Stimulated activated naive B cell treated with anti-CD40 and anti-IgM and Interleukin-4, amounts not matched to agents 10 μg/mL and 1 μg/mL and 100 μg/mL, for 72 hours (primary cell): ENCODE measurements at regions not wholly inside any gene's neighbourhood (a gene's known extent, or its start where the extent isn't known, plus 50 kb on each side); places are given as distances from the start of the nearest gene placed in this dataset.

ENCODE experiments used
- ATAC-seq, 2 donors: fragments of 150-1000 bp; cut with Tn5 transposase; replicated peaks; 2 replicates each; pipeline ENCODE4 v1.10.0; 2021; ENCODE audit warnings: moderate library complexity in 1 of 2
- DNase-seq: peaks from one replicate; pipeline ENCODE4 v3.0.0; 2021
- H3K27ac Mint-ChIP-seq: one replicate; pipeline ENCODE4 v1.8.0; 2022; ENCODE audit warnings: mild to moderate bottlenecking, mixed read lengths
- H3K27me3 Mint-ChIP-seq, 2 donors: one replicate each; pipeline ENCODE4 v1.8.0; 2022; ENCODE audit warnings: mixed read lengths in 2 of 2
- H3K36me3 Mint-ChIP-seq, 2 donors: one replicate each; pipeline ENCODE4 v1.8.0; 2022; ENCODE audit warnings: mixed read lengths in 2 of 2, mild to moderate bottlenecking in 1 of 2
- H3K4me1 Mint-ChIP-seq, 2 donors: one replicate each; pipeline ENCODE4 v1.8.0; 2022; ENCODE audit warnings: mixed read lengths in 2 of 2, mild to moderate bottlenecking in 1 of 2
- H3K4me3 Mint-ChIP-seq, 2 donors: one replicate each; pipeline ENCODE4 v1.8.0; 2022; ENCODE audit warnings: mild to moderate bottlenecking in 2 of 2, mixed read lengths in 2 of 2, moderate library complexity in 1 of 2
- H3K9me3 Mint-ChIP-seq, 2 donors: one replicate each; pipeline ENCODE4 v1.8.0; 2022; ENCODE audit warnings: mixed read lengths in 2 of 2, mild to moderate bottlenecking in 1 of 2

GRCh38 chr2:196257086-196257485 is 85.7 kb upstream of the STK17B start:
- DNase-seq (no peak), ATAC-seq (no peak)
- Mint-ChIP-seq H3K27ac (no peak overlapping the region), H3K9me3 (peaks cover 0 to 3% of the 10 kb centered on the region in 2 donors), H3K36me3 (peaks cover 0 to 4% of the 10 kb centered on the region in 2 donors), H3K27me3 (no peaks in the 10 kb centered on the region), H3K4me1 (peaks cover 34 to 69% of the 10 kb centered on the region in 2 donors), H3K4me3 (no peak overlapping the region)

GRCh38 chr2:196258407-196258806 is 87.0 kb upstream of the STK17B start:
- DNase-seq (no peak), ATAC-seq (no peak)
- H3K9me3 Mint-ChIP-seq = no peaks in the 10 kb centered on the region
- H3K4me3 Mint-ChIP-seq = no peak overlapping the region
- H3K36me3 Mint-ChIP-seq = no peaks in the 10 kb centered on the region
- peaks cover 33 to 69% of the 10 kb centered on the region in 2 donors for H3K4me1 Mint-ChIP-seq
- no peak overlapping the region for H3K27ac Mint-ChIP-seq
- H3K27me3 Mint-ChIP-seq = no peaks in the 10 kb centered on the region

GRCh38 chr2:196259507-196260481 is 88.4 kb upstream of the STK17B start:
- ATAC-seq (peak; percentile 69 to 74), DNase-seq (peak; percentile 50)
- Mint-ChIP-seq H3K4me1 (peaks cover 32 to 61% of the 10 kb centered on the region in 2 donors), H3K36me3 (no peaks in the 10 kb centered on the region), H3K27me3 (no peaks in the 10 kb centered on the region), H3K27ac (peak overlapping the region; percentile 92), H3K9me3 (no peaks in the 10 kb centered on the region), H3K4me3 (peak overlapping the region; percentile 56 to 59)

- no peaks in the 10 kb centered on the region for H3K36me3 Mint-ChIP-seq
- peak overlapping the region; percentile 56 to 59 for H3K4me3 Mint-ChIP-seq
- H3K27ac Mint-ChIP-seq = peak overlapping the region; percentile 92
- no peaks in the 10 kb centered on the region for H3K9me3 Mint-ChIP-seq
- peaks cover 32 to 65% of the 10 kb centered on the region in 2 donors for H3K4me1 Mint-ChIP-seq
- H3K27me3 Mint-ChIP-seq = no peaks in the 10 kb centered on the region
- DNase-seq = no peak
- peak; percentile 51 to 67 for ATAC-seq
Observed at GRCh38 chr2:196260546-196260945, 89.2 kb upstream of the STK17B start.

- H3K36me3 Mint-ChIP-seq = no peaks in the 10 kb centered on the region
- no peaks in the 10 kb centered on the region for H3K27me3 Mint-ChIP-seq
- no peaks in the 10 kb centered on the region for H3K9me3 Mint-ChIP-seq
- H3K4me1 Mint-ChIP-seq = peaks cover 31 to 67% of the 10 kb centered on the region in 2 donors
- ATAC-seq (no peak), DNase-seq (no peak)
- H3K4me3 Mint-ChIP-seq = peak overlapping the region; percentile 72 to 80
- H3K27ac Mint-ChIP-seq = peak overlapping the region; percentile 96
Observed at GRCh38 chr2:196262606-196263005, 91.2 kb upstream of the STK17B start.

GRCh38 chr2:196263181-196263747 is 91.9 kb upstream of the STK17B start:
- Mint-ChIP-seq H3K9me3 (no peaks in the 10 kb centered on the region), H3K27ac (peak overlapping the region; percentile 96), H3K27me3 (no peaks in the 10 kb centered on the region), H3K4me3 (peak overlapping the region; percentile 72 to 80), H3K4me1 (peaks cover 28 to 71% of the 10 kb centered on the region in 2 donors), H3K36me3 (no peaks in the 10 kb centered on the region)
- ATAC-seq (peak; percentile 74 to 78), DNase-seq (peak; percentile 63)

- H3K9me3 Mint-ChIP-seq = no peaks in the 10 kb centered on the region
- no peak for ATAC-seq
- H3K27ac Mint-ChIP-seq = no peak overlapping the region
- no peaks in the 10 kb centered on the region for H3K27me3 Mint-ChIP-seq
- H3K4me3 Mint-ChIP-seq = no peak overlapping the region
- peaks cover 30 to 65% of the 10 kb centered on the region in 2 donors for H3K4me1 Mint-ChIP-seq
- no peak for DNase-seq
- no peaks in the 10 kb centered on the region for H3K36me3 Mint-ChIP-seq
Observed at GRCh38 chr2:196266351-196266750, 95.0 kb upstream of the STK17B start.

- DNase-seq (no peak), ATAC-seq (no peak)
- peaks cover 30 to 65% of the 10 kb centered on the region in 2 donors for H3K4me1 Mint-ChIP-seq
- H3K9me3 Mint-ChIP-seq = no peaks in the 10 kb centered on the region
- H3K4me3 Mint-ChIP-seq = no peak overlapping the region
- H3K36me3 Mint-ChIP-seq = no peaks in the 10 kb centered on the region
- no peaks in the 10 kb centered on the region for H3K27me3 Mint-ChIP-seq
- H3K27ac Mint-ChIP-seq = peak overlapping the region; percentile 3
Observed at GRCh38 chr2:196266855-196267254, 95.5 kb upstream of the STK17B start.

- ATAC-seq (no peak), DNase-seq (no peak)
- H3K4me3 Mint-ChIP-seq = peak overlapping the region; percentile 63 to 78
- H3K9me3 Mint-ChIP-seq = no peaks in the 10 kb centered on the region
- H3K36me3 Mint-ChIP-seq = no peaks in the 10 kb centered on the region
- H3K27ac Mint-ChIP-seq = peak overlapping the region; percentile 93
- no peaks in the 10 kb centered on the region for H3K27me3 Mint-ChIP-seq
- H3K4me1 Mint-ChIP-seq = peaks cover 22 to 55% of the 10 kb centered on the region in 2 donors
Observed at GRCh38 chr2:196268025-196268424, 96.6 kb upstream of the STK17B start.

- DNase-seq (no peak), ATAC-seq (peak; percentile 80)
- H3K4me3 Mint-ChIP-seq = peak overlapping the region; percentile 63 to 78
- no peaks in the 10 kb centered on the region for H3K36me3 Mint-ChIP-seq
- H3K27me3 Mint-ChIP-seq = no peaks in the 10 kb centered on the region
- H3K9me3 Mint-ChIP-seq = no peaks in the 10 kb centered on the region
- peaks cover 19 to 52% of the 10 kb centered on the region in 2 donors for H3K4me1 Mint-ChIP-seq
- peak overlapping the region; percentile 93 for H3K27ac Mint-ChIP-seq
Observed at GRCh38 chr2:196268538-196269338, 97.4 kb upstream of the STK17B start.

- H3K27me3 Mint-ChIP-seq = no peaks in the 10 kb centered on the region
- H3K4me3 Mint-ChIP-seq = no peak overlapping the region
- no peaks in the 10 kb centered on the region for H3K9me3 Mint-ChIP-seq
- DNase-seq = no peak
- peaks cover 40 to 67% of the 10 kb centered on the region in 2 donors for H3K4me1 Mint-ChIP-seq
- ATAC-seq = no peak
- H3K27ac Mint-ChIP-seq = no peak overlapping the region
- H3K36me3 Mint-ChIP-seq = no peaks in the 10 kb centered on the region
Observed at GRCh38 chr2:196271795-196272194, 100.4 kb upstream of the STK17B start.

GRCh38 chr2:196274387-196274809 is 103.0 kb upstream of the STK17B start:
- DNase-seq (peak; percentile 23), ATAC-seq (peak; percentile 66 to 69)
- H3K9me3 Mint-ChIP-seq = peaks cover 0 to 1% of the 10 kb centered on the region in 2 donors

GRCh38 chr2:196275646-196276352 is 104.4 kb upstream of the STK17B start:
- peaks cover 0 to 1% of the 10 kb centered on the region in 2 donors for H3K9me3 Mint-ChIP-seq
- no peaks in the 10 kb centered on the region for H3K36me3 Mint-ChIP-seq
- H3K4me3 Mint-ChIP-seq = peak overlapping the region; percentile 67 to 69
- ATAC-seq (peak; percentile 35 to 41), DNase-seq (no peak)
- peaks cover 23 to 46% of the 10 kb centered on the region in 2 donors for H3K4me1 Mint-ChIP-seq
- H3K27me3 Mint-ChIP-seq = no peaks in the 10 kb centered on the region
- H3K27ac Mint-ChIP-seq = peak overlapping the region; percentile 89

More at GRCh38 chr2:196274387-196274809, 103.0 kb upstream of the STK17B start:
- H3K27me3 Mint-ChIP-seq = no peaks in the 10 kb centered on the region
- peak overlapping the region; percentile 5 to 33 for H3K4me3 Mint-ChIP-seq
- peaks cover 29 to 48% of the 10 kb centered on the region in 2 donors for H3K4me1 Mint-ChIP-seq
- H3K36me3 Mint-ChIP-seq = no peaks in the 10 kb centered on the region
- H3K27ac Mint-ChIP-seq = peak overlapping the region; percentile 89
